ENCODE measurements at regions not wholly inside any gene's neighbourhood (a gene's known extent, or its start where the extent isn't known, plus 50 kb on each side); places are given as distances from the start of the nearest gene placed in this dataset.

- WGBS, 2 donors = 65 to 78% methylated on average over 3 of the region's 3 CpGs
- no peak for DNase-seq
- Histone ChIP-seq H3K4me1 (no peaks in the 10 kb centered on the region), H3K27ac (no peak overlapping the region), H3K9me3 (peaks cover 0 to 3% (median 0%) of the 10 kb centered on the region in 11 donors), H3K36me3 (no peaks in the 10 kb centered on the region), H3K4me3 (no peak overlapping the region), H3K27me3 (no peaks in the 10 kb centered on the region)
- intact Hi-C loops (cut with DNase I) = no loop called here
- no peak for TF ChIP-seq CTCF (IDR thresholded peaks at IDR 0.05)
- no peak for ATAC-seq
Measured at GRCh38 chr17:71402661-71403141, 718.1 kb upstream of the SOX9 start.

- Histone ChIP-seq H3K27me3 (no peaks in the 10 kb centered on the region), H3K36me3 (no peaks in the 10 kb centered on the region), H3K27ac (no peak overlapping the region), H3K4me1 (no peaks in the 10 kb centered on the region), H3K4me3 (no peak overlapping the region), H3K9me3 (peaks cover 0 to 3% (median 0%) of the 10 kb centered on the region in 11 donors)
- intact Hi-C loops (cut with DNase I) = no loop called here
- no peak for ATAC-seq
- no peak for DNase-seq
- 86 to 87% methylated on average over 3 of the region's 3 CpGs for WGBS, 2 donors
- TF ChIP-seq CTCF (IDR thresholded peaks at IDR 0.05) = no peak
Measured at GRCh38 chr17:71405101-71405500, 715.7 kb upstream of the SOX9 start.

- DNase-seq = no peak
- H3K9me3 ChIP-seq = peaks cover 0 to 3% (median 0%) of the 10 kb centered on the region in 11 donors
- H3K27ac ChIP-seq = no peak overlapping the region
- H3K4me1 ChIP-seq = no peaks in the 10 kb centered on the region
- 62 to 70% methylated on average over 9 of the region's 9 CpGs for whole genome bisulfite sequencing, 2 donors
- ATAC-seq = no peak
- H3K27me3 ChIP-seq = no peaks in the 10 kb centered on the region
- no peak for TF ChIP-seq CTCF (IDR thresholded peaks at IDR 0.05)
- no peak overlapping the region for H3K4me3 ChIP-seq
- intact Hi-C loops (cut with DNase I) = no loop called here
- H3K36me3 ChIP-seq = no peaks in the 10 kb centered on the region
Measured at GRCh38 chr17:71407981-71408380, 712.8 kb upstream of the SOX9 start.

- 86% methylated on average over 1 of the region's 1 CpG for WGBS, 2 donors
- DNase-seq (no peak), ATAC-seq (no peak)
- Histone ChIP-seq H3K4me1 (no peaks in the 10 kb centered on the region), H3K27me3 (no peaks in the 10 kb centered on the region), H3K4me3 (no peak overlapping the region), H3K9me3 (peaks cover 0 to 3% (median 0%) of the 10 kb centered on the region in 11 donors), H3K27ac (no peak overlapping the region), H3K36me3 (no peaks in the 10 kb centered on the region)
- intact Hi-C loops (cut with DNase I) = no loop called here
- TF ChIP-seq CTCF (IDR thresholded peaks at IDR 0.05) = no peak
Measured at GRCh38 chr17:71409137-71409536, 711.7 kb upstream of the SOX9 start.
